ENCODE measurements at regions not wholly inside any gene's neighbourhood (a gene's known extent, or its start where the extent isn't known, plus 50 kb on each side); places are given as distances from the start of the nearest gene placed in this dataset.
"Not testable (repeated sequence)": the region's sequence is repeated elsewhere in the genome, so short reads cannot be mapped to it uniquely, and the experiment has no call there.

DNA sequence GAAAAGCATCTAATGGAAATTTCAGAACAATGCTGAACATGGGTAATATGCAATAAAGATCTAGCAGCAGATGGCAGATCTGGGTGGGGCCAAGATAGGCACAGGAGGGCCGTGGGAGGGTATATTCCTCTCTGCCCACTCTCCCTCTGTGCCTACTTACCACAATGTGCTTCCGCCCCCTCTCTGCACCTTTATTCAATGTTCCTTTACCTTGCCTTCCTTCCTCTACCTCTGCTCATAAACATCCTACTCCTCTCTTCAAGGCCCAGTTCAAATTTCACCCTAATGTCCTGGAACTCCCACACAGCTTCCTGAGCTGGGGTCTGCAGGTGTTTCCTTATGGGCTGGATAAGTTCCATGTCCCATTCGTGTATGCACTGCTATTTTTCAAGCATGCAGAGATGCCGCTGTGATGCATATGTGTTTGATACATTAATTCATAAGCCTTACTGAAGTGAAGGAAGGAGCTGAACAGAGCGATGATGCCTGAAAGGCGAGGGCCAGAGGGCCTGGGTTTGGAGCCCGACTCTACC, 65.6 kb upstream of the EDEM3 start:
- no peak for DNase-seq (ENCODE audit: low read depth, low spot score)

DNA sequence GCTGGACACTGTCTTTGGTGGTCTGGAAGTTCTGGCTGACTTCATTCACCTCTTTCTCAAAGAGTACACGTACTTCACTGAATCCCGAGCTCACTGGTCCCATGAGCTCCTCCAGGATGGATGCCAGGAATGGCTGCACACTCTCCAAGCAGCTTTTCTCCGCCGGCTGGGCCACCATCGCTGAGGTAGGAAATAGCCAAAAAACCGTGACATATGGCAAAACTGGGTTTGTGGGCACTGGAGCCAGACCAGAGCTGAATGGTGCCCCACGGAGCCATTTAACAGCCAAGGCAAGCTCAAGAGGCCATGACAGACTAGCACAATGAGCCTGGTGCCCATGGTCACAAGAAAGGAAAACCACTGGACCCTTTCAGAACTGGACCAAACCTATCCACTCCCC, 64.0 kb upstream of the EDEM3 start:
- DNase-seq (ENCODE audit: low read depth, low spot score), result no peak

DNA sequence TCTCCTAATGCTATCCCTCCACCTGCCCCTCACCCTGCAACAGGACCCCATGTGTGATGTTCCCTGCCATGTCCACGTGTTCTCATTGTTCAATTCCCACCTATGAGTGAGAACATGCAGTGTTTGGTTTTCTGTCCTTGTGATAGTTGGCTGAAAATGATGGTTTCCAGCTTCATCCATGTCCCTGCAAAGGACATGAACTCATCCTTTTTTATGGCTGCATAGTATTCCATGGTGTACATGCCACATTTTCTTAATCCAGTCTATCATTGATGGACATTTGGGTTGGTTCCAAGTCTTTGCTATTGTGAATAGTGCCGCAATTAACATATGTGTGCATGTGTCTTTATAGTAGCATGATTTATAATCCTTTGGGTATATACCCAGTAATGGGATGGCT, 62.3 kb upstream of the EDEM3 start:
- not testable (repeated sequence) for DNase-seq (ENCODE audit: low read depth, low spot score)

DNA sequence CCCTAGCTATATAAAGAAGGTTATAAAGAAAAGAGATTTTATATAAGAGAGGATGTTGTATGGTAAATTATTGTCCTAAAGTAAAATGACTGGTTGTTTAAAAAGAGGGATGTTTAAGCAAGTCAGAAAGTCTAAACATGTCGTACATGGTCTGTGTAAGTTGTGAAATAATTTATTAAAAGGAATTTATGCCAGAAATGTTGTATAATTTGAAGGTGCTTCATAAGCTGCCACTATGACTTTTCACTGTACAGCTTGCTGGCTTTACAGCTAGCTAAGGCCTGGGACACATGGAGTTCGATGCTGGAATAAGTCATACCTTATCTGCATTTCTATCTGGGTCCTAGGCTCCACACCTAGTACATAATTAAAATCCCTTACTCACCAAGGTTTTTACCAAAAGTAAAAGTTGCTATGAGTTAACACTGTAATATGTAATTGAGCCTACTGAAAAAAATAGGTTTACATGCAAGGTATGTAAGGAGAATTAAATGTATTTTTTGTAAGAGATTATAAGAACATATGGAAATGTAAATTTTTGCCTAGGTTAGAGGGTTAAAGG, 59.0 kb upstream of the EDEM3 start:
- DNase-seq (ENCODE audit: low read depth, low spot score), result no peak

DNA sequence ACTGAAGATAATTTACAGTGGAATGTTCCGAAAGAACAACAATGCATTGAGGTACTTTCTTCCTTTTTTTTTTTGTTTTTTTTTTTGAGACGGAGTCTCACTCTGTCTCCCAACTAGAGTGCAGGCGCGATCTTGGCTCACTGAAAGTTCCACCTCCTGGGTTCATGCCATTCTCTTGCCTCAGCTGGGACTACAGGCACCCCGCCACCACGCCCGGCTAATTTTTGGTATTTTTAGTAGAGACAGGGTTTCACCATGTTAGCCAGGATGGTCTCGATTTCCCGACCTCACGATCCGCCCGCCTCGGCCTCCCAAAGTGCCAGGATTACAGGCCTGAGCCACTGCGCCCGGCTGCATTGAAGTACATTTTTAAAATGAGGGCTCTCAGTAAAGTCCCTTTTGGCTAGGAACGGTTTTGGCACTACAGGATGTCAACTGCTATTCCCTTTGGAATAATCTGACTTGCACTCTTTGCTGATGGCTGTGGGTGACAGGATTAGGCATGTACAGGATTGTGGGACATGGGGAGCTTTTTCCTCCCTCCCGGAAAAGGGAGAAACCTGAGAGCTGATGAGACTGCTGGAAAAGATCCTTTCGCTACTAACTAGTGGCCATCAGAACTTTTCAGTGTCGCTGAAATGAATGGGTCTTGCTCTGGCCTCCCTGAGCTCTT, 56.9 kb upstream of the EDEM3 start:
- DNase-seq (ENCODE audit: low read depth, low spot score), result no peak

DNA sequence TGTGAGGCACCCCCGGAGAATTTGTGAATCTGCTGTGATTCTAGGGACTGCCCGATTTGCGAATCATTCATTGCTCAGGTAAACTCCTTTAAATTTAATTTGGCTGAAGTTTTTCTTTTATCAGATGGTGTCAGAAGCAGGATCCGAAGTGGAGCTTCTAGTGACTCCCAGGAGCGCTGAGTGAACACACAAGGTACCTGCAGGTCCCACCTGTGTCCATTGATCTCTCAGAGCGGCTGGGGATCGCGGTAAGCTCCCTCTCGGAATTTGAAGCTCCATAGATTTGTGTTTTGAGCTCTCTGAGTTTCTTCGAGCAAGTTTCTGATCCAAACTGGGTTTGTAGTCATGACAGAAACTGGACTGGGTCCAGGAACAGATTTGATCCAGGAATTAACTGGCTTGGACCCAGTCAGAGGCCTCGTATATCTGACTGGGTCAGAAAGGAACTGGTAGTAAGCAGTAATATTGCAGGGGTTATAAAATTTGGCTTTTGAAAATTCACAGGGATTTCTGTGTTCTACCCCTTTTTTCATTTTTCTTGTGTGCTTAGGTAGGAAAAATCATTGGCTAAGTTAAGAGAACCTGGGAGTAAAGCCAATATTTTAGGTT, 56.2 kb upstream of the EDEM3 start:
- DNase-seq (ENCODE audit: low read depth, low spot score), result no peak

DNA sequence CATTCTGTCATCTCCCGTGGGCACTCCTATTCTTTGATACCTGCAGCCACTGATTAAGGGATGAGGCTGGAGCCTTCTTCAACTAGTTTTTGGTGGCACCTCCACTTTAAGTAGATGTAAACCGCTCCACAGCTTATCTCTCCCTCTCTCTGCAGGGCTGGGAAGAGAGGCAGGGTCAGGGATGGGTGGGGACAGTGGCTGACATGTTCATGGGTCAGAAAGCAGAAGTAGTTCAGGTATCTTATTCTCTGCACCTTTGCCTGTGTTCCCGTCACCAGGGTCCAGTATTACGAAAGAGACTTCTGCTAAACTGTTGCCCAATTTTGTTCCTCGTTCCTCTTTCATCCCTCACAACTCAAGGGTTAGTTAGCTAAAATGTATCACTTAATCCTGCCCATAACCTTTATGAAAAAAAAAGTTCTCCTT, 51.7 kb upstream of the EDEM3 start:
- no peak for DNase-seq (ENCODE audit: low read depth, low spot score)

DNA sequence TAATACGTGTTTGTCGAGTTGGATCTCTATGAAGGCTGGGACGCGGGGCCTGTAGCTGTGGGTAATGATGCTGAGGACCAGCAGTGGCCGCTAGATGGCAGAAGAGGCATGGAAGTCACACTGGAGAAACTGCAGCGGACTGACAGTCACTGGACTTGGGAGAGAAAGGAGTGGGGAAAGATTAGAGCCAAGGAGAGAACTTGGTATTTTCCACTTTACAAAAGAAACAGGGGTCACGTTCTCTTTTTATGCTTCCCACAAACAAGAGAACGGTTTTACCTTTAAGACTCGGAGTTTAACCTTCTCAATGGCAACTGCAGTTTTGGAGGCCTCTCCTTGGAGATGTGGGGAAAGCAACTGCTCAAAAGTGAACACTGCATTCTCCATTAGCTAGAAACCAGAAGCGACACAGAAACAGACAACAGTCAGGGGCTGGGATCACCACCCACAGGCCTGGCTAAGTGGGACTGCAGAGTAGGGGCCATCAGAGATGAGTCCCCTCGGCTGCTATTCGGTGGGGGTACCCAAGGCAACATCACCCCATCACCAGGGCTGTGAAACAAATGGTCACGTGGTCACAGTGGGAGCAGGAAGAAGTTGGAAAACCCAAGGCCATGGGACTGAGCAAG, 51.1 kb upstream of the EDEM3 start:
- DNase-seq (ENCODE audit: low read depth, low spot score), result peak; percentile 57

Measured in brain pericyte (primary cell).